ENCODE measurements at regions not wholly inside any gene's neighbourhood (a gene's known extent, or its start where the extent isn't known, plus 50 kb on each side); places are given as distances from the start of the nearest gene placed in this dataset.
"Not testable (repeated sequence)": the region's sequence is repeated elsewhere in the genome, so short reads cannot be mapped to it uniquely, and the experiment has no call there.

DNA sequence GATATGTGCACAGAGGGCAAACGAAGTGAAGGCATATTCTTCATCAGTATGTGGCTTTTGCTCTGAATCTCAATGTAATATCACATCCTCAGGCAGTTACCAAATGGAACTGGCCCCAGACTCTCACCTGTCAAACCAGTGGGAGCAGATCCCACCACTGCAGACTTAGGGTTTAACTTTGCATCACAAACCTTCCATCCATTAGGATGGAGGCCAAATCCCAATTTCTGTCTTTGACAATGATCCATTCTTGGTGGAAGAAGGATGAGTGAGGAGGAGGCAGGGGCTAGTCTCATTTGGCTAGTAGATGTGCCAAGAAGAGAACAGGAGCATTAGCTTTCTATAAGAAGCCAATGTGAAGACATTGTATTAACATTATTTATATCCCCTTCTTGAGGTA is 413.5 kb upstream of the SPRY2 start:
- DNase-seq: no peak

DNA sequence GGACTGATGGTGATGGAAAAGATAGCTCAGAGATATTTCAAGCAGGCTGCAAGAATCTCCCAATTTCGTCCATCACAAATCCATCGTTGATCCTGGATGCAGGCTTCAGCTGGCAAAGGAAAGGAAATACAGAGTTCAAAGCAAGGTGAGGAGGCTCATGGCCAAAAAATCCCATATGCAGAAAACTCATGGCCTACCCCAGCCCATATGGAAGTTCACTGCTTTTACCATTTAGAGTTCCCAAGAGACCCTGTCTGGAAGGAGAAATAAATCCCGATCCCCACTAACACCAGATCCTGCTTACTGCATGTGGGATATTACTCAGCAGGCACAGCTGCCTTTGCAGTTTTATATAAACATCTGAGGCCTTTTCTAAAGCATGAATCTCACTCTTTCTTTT is 412.9 kb upstream of the SPRY2 start:
- DNase-seq: no peak

DNA sequence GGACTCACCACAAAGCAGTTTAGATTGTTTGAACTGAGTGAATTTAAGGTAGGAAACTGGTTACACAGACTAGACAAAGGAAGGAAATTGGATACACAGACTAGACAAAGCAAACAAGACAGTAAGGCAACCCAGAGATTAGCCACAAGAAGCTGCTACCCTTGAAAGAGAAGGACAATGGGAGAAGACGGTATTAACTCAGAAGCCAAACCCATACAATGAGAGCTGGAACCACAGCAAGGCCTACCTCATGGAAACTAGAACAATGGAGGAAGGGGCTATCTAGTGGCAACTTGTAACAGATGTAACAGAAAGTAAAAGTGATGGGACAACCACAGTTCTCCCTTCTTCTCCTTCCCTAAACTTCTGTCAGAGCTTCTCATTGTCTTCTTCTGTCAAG is 410.9 kb upstream of the SPRY2 start:
- DNase-seq: no peak

GRCh38 chr13:80744147-80744914 is 403.4 kb upstream of the SPRY2 start:
- DNase-seq: no peak

- DNase-seq: peak in 2 of 4 experiments; percentile 7 to 16
Observed at GRCh38 chr13:80742033-80742432, 401.1 kb upstream of the SPRY2 start.

DNA sequence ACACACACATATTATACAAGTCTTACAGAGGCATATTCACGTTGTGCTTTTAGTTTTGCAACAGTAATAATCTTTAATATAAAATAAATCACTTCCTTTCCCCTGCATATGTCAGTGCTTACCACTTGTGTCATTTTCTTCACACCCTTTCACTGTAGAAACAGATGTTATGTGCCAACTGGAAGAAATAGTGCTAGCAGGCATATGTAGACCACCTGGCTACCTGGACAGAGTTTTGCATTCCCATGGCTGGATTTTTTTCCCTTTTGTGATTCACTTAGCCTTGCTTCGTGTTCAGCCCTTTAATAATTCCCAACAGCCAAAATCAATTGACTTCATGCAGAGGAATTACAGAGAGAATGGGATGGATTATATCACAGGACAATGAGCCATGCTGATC is 399.1 kb upstream of the SPRY2 start:
- DNase-seq: no peak

- no peak for DNase-seq
Observed at GRCh38 chr13:80737513-80737912, 396.6 kb upstream of the SPRY2 start.

- no peak for DNase-seq
Observed at GRCh38 chr13:80727321-80727975, 386.5 kb upstream of the SPRY2 start.

DNA sequence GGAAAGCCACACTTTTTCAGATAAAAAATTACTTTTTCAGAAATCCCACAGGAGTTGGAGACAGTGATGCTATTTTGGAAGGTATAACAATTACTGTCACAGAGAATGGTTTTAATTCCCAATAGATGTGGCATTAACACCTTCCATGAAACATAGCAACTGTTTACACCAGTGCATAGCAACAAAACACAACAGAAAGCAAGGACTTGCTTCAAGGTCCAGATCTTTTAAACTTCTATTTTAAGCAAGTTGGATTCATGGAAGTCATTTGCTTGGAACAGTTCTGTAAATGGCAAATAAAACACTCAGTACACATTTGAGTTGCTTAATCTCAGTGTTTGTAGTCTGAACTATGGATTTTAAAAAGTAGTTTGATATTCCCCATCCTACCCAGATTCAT is 385.9 kb upstream of the SPRY2 start:
- no peak for DNase-seq

GRCh38 chr13:80721689-80722088 is 380.8 kb upstream of the SPRY2 start:
- no peak for DNase-seq

GRCh38 chr13:80718970-80719369 is 378.0 kb upstream of the SPRY2 start:
- DNase-seq: no peak

DNA sequence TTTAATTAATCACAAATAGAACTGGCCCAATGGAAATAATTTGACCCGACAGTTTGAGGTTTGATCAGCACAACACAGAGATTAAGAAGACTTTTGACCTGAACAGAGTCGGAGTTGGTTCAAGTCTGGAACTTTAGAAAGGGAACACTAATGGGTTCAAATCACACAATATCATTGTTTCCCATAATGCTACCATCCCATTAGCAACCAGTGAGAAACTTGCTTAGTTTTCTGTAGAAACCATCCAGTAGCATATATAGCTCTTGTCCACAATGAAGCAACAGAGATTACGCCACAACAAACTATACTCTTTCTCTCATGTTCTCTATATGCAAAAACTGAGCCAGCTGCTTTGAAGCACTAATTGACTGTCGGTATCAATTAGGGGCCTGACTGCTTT is 376.9 kb upstream of the SPRY2 start:
- DNase-seq: no peak

- DNase-seq: peak; percentile 29 to 61 (median 40)
Observed at GRCh38 chr13:80716610-80717081, 375.7 kb upstream of the SPRY2 start.

DNA sequence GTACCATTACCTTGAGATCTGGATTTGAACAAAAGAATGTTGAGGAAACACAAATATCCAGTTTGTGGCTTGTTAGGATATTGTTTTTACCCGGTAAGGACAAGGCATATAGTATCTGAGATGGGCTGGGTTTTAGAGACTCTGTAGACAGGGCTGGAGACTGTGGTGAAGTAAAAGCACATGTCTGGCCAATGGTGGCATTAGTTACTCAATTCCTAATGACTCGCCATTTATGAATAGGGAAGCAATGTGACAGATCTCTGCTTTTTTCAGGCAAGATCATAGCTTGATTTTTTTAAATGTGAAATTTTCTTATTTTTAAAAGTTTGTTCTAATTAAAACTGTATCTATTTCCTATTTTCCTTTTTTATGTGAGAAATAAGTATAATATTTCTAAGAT is 371.1 kb upstream of the SPRY2 start:
- peak in 3 of 4 experiments; percentile 1 to 35 (median 34) for DNase-seq

GRCh38 chr13:80708791-80709190 is 367.9 kb upstream of the SPRY2 start:
- no peak for DNase-seq

DNA sequence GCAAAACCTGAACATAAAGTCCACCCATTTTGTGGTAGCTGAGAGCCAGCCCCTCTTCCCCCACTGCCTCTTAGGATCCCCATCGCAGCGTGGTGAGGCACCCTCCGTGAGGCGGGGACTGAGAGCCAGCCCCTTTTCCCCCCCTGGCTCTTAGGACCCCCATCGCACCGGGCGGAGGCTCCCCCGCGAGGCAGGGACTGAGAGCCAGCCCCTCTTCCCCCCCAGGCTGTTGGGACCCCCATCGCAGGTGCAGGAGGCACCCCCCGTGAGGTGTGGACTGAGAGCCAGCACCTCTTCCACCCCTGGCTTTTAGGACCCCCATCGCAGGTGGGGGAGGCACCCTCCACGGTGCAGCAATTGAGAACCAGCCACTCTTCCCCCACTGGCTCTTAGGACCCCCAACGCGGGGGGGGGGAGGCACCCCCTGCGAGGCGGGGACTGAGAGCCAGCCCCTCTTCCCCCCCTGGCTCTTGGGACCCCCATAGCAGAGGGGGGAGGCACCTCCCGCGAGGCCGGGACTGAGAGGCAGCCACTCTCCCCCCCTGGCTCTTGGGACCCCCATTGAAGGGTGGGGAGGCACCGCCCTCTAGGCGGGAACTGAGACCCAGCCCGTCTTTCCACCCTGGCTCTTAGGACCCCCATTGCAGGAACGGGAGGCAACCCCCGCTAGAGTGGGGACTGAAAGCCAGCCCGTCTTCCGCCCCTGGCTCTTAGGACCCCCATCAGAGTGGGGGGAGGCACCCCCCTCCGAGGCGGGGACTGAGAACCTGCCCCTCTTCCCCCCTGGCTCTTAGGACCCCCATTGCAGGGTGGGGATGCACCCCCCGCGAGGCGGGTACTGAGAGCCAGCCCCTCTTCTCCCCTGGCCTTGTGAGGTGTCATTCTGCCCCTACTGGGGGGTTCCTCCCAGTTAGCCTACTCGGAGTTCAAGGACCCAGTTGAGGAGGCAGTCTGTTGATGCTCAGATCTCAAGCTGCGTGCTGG is 366.4 kb upstream of the SPRY2 start:
- no peak for DNase-seq

DNA sequence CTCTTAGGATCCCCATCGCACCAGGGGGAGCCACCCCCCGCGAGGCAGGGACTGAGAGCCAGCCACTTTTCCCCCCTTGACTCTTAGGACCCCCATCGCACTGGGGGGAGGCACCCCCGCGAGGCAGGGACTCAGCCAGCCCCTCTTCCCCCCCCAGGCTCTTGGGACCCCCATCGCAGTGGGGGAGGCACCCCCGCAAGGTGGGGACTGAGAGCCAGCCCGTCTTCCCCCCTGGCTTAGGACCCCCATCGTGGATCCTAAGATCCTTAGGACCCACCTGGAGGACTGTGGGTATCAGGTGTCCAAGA is 365.2 kb upstream of the SPRY2 start:
- DNase-seq: no peak

GRCh38 chr13:80705371-80706163 is 364.6 kb upstream of the SPRY2 start:
- no peak for DNase-seq

DNA sequence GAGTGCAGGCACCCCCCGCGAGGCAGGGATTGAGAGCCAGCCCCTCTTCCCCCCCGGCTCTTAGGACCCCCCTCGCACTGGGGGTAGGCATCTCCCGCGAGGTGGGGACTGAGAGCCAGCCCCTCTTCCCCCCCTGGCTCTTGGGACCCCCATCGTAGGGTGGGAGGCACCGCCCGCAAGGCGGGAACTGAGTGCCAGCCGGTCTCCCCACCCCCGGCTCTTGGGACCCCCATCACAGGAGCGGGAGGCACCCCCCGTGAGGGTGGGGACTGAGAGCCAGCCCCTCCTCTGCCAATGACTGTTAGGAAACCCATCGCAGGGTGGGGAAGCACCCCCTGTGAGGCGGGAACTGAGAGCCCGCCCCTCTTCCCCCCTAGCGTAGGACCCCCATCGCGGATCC is 363.4 kb upstream of the SPRY2 start:
- no peak for DNase-seq

DNA sequence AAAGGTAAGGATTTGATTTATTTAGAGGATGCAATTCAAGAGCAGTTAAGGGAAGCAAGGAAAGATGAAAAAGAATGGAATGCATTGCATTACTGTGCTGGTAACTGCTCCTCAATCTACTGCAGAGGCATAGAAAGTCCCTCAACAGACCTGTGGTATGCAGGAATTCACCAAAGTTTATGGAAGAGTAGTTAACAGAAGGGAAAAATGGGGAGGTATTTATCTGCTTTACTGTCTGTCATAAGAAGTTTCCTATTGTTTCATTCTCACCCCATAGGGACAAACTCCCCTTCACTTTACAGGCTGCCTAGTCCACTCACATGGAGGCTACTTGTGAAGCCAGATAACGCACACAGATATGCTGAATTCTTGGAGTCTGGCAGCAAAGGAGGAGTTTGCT is 354.9 kb upstream of the SPRY2 start:
- no peak for DNase-seq

GRCh38 chr13:80691814-80692213 is 350.9 kb upstream of the SPRY2 start:
- DNase-seq: not testable (repeated sequence)

- no peak for DNase-seq
Observed at GRCh38 chr13:80690208-80690607, 349.3 kb upstream of the SPRY2 start.

Data from suppressor macrophage (primary cell).